ENCODE measurements at regions not wholly inside any gene's neighbourhood (a gene's known extent, or its start where the extent isn't known, plus 50 kb on each side); places are given as distances from the start of the nearest gene placed in this dataset.

DNA sequence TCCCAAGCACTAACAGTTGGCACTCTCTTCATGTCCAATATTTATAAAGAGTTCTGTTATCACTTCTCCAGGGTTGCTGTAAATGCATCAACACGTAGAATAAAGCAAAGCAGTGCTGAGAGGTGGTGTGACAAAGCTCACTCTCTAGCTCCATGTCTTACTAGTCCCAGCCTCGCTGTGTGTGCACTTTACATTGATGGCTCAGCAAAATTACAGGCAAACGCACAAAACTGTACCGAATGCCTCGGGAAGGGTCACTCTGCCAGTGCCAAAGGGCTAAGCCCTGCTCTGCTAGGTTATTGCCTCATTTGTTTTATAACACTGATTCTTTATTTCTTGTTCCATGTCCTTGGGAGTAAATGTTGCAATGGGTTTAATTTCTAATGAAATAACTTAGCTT lies 1005.9 kb upstream of the WWC1 start:
- ChIA-PET CTCF (ENCODE audit: unreplicated experiment) (no interaction called here), POLR2A (no interaction called here)
- no TSS peak for BruUV-seq (replicated peaks)
- Histone ChIP-seq H3K4me2 (ENCODE audit: low read length) (no peak overlapping the region), H3K27ac (ENCODE audit: low read depth, low read length, poor library complexity, severe bottlenecking) (no peak overlapping the region), H2AFZ (ENCODE audit: low read length) (no peak overlapping the region), H4K20me1 (ENCODE audit: insufficient read depth, low read length) (no peaks in the 10 kb centered on the region), H3K36me3 (ENCODE audit: insufficient read depth, low read length) (no peaks in the 10 kb centered on the region), H3K4me3 (ENCODE audit: low read depth, low read length, poor library complexity, severe bottlenecking) (no peak overlapping the region), H3K9me3 (ENCODE audit: low read length) (no peaks in the 10 kb centered on the region), H3K4me1 (ENCODE audit: insufficient read depth, low read length, poor library complexity, severe bottlenecking) (no peaks in the 10 kb centered on the region), H3K79me2 (ENCODE audit: insufficient read depth, low read depth, low read length) (no peaks in the 10 kb centered on the region), H3K9me2 (ENCODE audit: insufficient read depth, low read length) (no peaks in the 10 kb centered on the region)
- no peak for DNase-seq (ENCODE audit: low spot score)
- TF ChIP-seq EZH2phosphoT487 (IDR thresholded peaks at IDR 0.05; ENCODE audit: borderline replicate concordance, low read depth, low read length): no peak
- TF ChIP-seq, protein P1, sequence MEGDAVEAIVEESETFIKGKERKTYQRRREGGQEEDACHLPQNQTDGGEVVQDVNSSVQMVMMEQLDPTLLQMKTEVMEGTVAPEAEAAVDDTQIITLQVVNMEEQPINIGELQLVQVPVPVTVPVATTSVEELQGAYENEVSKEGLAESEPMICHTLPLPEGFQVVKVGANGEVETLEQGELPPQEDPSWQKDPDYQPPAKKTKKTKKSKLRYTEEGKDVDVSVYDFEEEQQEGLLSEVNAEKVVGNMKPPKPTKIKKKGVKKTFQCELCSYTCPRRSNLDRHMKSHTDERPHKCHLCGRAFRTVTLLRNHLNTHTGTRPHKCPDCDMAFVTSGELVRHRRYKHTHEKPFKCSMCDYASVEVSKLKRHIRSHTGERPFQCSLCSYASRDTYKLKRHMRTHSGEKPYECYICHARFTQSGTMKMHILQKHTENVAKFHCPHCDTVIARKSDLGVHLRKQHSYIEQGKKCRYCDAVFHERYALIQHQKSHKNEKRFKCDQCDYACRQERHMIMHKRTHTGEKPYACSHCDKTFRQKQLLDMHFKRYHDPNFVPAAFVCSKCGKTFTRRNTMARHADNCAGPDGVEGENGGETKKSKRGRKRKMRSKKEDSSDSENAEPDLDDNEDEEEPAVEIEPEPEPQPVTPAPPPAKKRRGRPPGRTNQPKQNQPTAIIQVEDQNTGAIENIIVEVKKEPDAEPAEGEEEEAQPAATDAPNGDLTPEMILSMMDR (conservative IDR thresholded peaks at IDR 0.05; ENCODE audit: low read length): no peak
- intact Hi-C loops (cut with micrococcal nuclease; ENCODE audit: unreplicated experiment): no loop called here

GRCh38 chr5:167286891-167287290 lies 1004.6 kb upstream of the WWC1 start:
- H3K4me2 ChIP-seq (ENCODE audit: low read length): no peak overlapping the region
- TF ChIP-seq, protein P1 (conservative IDR thresholded peaks at IDR 0.05; ENCODE audit: low read length): no peak
- no peak for TF ChIP-seq EZH2phosphoT487 (IDR thresholded peaks at IDR 0.05; ENCODE audit: borderline replicate concordance, low read depth, low read length)
- no peaks in the 10 kb centered on the region for H3K9me3 ChIP-seq (ENCODE audit: low read length)
- H3K79me2 ChIP-seq (ENCODE audit: insufficient read depth, low read depth, low read length): no peaks in the 10 kb centered on the region
- no peaks in the 10 kb centered on the region for H3K9me2 ChIP-seq (ENCODE audit: insufficient read depth, low read length)
- intact Hi-C loops (cut with micrococcal nuclease; ENCODE audit: unreplicated experiment): no loop called here
- no peaks in the 10 kb centered on the region for H3K36me3 ChIP-seq (ENCODE audit: insufficient read depth, low read length)
- H2AFZ ChIP-seq (ENCODE audit: low read length): no peak overlapping the region
- ChIA-PET POLR2A (no interaction called here), CTCF (ENCODE audit: unreplicated experiment) (no interaction called here)
- H3K4me1 ChIP-seq (ENCODE audit: insufficient read depth, low read length, poor library complexity, severe bottlenecking): no peaks in the 10 kb centered on the region
- H4K20me1 ChIP-seq (ENCODE audit: insufficient read depth, low read length): no peaks in the 10 kb centered on the region
- no TSS peak for BruUV-seq (replicated peaks)
- DNase-seq (ENCODE audit: low spot score): no peak
- no peak overlapping the region for H3K27ac ChIP-seq (ENCODE audit: low read depth, low read length, poor library complexity, severe bottlenecking)
- no peak overlapping the region for H3K4me3 ChIP-seq (ENCODE audit: low read depth, low read length, poor library complexity, severe bottlenecking)

DNA sequence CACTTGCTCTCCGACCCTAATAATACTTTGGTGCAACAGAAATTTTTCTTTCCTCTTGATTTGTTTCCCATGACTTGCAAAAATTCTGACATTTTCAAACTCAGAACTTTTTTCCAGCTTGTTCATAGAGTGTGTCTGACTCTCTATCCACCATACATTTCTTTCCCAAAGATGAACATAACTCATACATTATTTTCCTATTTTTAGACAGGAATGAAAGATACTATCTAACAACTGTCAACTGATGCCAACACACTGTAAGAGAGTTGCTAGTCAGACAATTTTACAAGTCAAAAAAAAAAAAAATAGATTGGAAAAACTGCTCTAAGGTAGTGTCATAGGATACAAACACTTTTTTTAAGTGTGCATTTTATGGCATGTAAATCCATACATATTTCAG lies 1001.0 kb upstream of the WWC1 start:
- ChIA-PET CTCF (ENCODE audit: unreplicated experiment) (no interaction called here), POLR2A (no interaction called here)
- Histone ChIP-seq H4K20me1 (ENCODE audit: insufficient read depth, low read length) (no peaks in the 10 kb centered on the region), H3K36me3 (ENCODE audit: insufficient read depth, low read length) (no peaks in the 10 kb centered on the region), H3K9me2 (ENCODE audit: insufficient read depth, low read length) (no peaks in the 10 kb centered on the region), H3K27ac (ENCODE audit: low read depth, low read length, poor library complexity, severe bottlenecking) (no peak overlapping the region), H3K4me2 (ENCODE audit: low read length) (no peak overlapping the region), H3K79me2 (ENCODE audit: insufficient read depth, low read depth, low read length) (no peaks in the 10 kb centered on the region), H3K4me1 (ENCODE audit: insufficient read depth, low read length, poor library complexity, severe bottlenecking) (no peaks in the 10 kb centered on the region), H2AFZ (ENCODE audit: low read length) (no peak overlapping the region), H3K4me3 (ENCODE audit: low read depth, low read length, poor library complexity, severe bottlenecking) (no peak overlapping the region), H3K9me3 (ENCODE audit: low read length) (no peaks in the 10 kb centered on the region)
- BruUV-seq (replicated peaks): no TSS peak
- no peak for DNase-seq (ENCODE audit: low spot score)
- TF ChIP-seq, protein P1 (conservative IDR thresholded peaks at IDR 0.05; ENCODE audit: low read length): no peak
- TF ChIP-seq EZH2phosphoT487 (IDR thresholded peaks at IDR 0.05; ENCODE audit: borderline replicate concordance, low read depth, low read length): no peak
- intact Hi-C loops (cut with micrococcal nuclease; ENCODE audit: unreplicated experiment): no loop called here
